GM12864 (cell line): ENCODE measurements at regions not wholly inside any gene's neighbourhood (a gene's known extent, or its start where the extent isn't known, plus 50 kb on each side); places are given as distances from the start of the nearest gene placed in this dataset.

Experiments used
- DNase-seq: peaks from one replicate; pipeline ENCODE4 v3.0.0-alpha.2; 2011; ENCODE audit warnings: low read depth
- H3K4me3 ChIP-seq: 2 replicates; pipeline ENCODE4 v1.5.1; 2011; ENCODE audit warnings: mild to moderate bottlenecking, low read depth, low read length, control low read depth
- TF ChIP-seq, protein P1 (sequence below): IDR thresholded peaks from 2 replicates; pipeline ENCODE4 v1.5.1; 2011; ENCODE audit warnings: low read depth, mild to moderate bottlenecking, moderate library complexity, low read length, control low read depth, inconsistent platforms; ENCODE audit errors: missing control alignments

DNA sequence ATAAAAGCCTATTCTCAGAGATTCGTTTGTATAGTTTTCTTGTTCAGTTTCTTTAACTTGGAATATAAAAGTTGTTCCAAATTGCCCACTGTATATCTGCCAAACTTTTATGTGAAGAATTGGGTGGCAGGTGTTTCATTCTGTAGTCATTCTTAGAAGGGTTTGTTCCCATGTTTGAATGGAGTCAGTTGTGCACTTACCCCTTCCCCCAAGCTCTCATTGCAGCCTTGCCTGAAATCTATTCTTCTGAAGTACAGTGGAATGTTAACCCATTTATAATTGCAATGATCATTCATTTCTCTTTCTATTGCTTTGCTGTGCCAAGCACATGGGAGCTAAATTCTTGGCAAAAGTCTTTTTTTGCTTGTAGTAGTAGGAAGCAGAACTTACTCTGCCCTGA lies 375.3 kb upstream of the C1orf87 start:
- DNase-seq, result no peak
- TF ChIP-seq, protein P1, sequence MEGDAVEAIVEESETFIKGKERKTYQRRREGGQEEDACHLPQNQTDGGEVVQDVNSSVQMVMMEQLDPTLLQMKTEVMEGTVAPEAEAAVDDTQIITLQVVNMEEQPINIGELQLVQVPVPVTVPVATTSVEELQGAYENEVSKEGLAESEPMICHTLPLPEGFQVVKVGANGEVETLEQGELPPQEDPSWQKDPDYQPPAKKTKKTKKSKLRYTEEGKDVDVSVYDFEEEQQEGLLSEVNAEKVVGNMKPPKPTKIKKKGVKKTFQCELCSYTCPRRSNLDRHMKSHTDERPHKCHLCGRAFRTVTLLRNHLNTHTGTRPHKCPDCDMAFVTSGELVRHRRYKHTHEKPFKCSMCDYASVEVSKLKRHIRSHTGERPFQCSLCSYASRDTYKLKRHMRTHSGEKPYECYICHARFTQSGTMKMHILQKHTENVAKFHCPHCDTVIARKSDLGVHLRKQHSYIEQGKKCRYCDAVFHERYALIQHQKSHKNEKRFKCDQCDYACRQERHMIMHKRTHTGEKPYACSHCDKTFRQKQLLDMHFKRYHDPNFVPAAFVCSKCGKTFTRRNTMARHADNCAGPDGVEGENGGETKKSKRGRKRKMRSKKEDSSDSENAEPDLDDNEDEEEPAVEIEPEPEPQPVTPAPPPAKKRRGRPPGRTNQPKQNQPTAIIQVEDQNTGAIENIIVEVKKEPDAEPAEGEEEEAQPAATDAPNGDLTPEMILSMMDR, result no peak
- H3K4me3 ChIP-seq, result no peak overlapping the region

DNA sequence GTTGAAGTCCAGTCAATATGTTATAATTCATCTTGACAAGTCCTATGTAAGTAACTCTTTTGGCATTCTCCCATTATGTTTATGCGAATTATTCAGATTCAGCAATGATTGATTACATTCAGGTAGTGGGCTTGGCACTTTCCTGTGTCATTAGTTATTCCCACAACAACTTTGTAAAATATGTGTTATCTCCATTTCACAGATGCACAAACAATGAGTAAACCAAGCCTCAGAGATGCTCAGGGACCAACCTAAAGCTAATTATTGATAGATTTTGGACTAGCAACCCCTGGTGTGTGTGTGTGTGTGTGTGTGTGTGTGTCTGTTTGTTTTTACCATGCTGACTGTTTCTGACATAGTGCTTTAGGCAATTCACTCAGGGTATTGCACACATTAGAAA lies 371.1 kb upstream of the C1orf87 start:
- H3K4me3 ChIP-seq, result no peak overlapping the region
- DNase-seq, result no peak
- TF ChIP-seq, protein P1, result no peak

DNA sequence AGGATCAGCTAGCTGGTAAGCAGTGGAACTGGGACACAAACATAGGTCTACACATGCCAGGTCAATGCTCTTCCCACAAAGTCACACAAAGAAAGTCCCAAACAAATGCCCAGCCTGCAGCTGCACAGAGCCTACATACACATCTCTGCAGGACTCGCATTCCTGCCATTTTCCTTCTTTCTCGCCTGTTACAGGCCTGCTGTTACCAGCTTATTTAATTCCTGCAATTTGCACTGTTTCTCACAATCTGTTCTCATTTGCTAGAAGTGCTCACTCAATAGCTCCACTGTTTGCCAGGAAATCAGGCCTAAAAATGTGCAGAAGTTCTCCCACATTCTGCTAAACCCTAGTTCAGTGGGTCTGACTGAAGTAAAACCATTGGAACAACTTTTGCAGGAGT lies 362.6 kb upstream of the C1orf87 start:
- TF ChIP-seq, protein P1, result no peak
- DNase-seq, result no peak
- H3K4me3 ChIP-seq, result no peak overlapping the region

DNA sequence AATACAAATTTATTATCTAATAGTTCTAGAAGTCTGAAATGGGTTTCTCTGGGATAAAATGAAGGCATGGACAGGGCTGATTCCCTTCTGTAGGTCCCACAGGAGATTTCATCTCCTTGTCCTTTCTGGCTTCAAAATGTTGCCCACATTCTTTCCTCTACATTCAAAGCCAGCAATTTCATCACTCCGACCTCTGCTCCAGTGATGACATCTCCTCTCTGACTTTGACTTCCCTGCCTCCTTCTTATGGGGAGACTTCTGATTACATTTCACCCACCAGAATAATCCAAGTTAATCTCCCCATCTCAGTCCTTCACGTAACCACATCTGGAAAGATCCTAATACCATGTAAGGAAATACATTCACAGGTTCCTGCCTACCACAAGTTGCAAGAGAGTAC lies 358.0 kb upstream of the C1orf87 start:
- DNase-seq, result no peak
- TF ChIP-seq, protein P1, result no peak

DNA sequence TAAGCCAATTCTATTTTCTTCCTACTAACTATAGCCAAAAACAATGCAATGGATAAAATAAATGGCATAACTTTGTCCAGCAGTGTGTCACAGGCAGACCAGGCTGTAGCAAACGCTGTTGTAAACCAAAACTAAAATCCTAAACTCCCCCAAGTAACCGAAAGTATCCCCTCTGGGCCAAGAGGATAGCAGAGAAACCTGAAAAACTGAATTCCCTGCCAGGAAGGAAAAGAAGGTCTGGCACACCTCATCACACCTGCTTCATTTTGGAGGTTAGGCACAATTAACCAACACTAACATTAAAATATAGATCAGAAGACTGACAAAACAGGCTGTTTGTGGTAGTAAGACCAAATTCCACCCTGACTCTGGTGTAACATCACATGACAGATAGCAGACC lies 356.8 kb upstream of the C1orf87 start:
- DNase-seq, result no peak
- TF ChIP-seq, protein P1, result no peak
- no peak overlapping the region for H3K4me3 ChIP-seq

More for the DNA sequence above, 358.0 kb upstream of the C1orf87 start:
- H3K4me3 ChIP-seq, result no peak overlapping the region

DNA sequence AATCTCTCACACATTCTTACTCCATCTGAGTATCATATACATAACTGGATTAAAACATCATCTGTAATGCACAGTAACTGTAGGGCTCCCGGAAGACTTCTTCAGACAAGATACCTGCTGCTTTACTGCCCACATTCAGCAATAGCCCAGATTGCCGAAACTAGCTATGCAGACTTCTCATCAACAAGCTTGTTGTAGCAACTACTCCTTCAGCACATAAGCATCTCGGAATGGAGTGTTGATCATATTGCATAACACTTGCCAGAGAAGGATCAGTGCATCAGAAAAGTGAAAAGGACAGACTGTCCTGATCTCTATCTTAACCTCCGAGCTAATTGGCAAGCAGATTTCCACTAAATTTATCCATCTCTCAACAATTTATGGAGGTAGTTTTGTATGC lies 354.6 kb upstream of the C1orf87 start:
- no peak overlapping the region for H3K4me3 ChIP-seq
- DNase-seq, result no peak
- TF ChIP-seq, protein P1, result no peak

DNA sequence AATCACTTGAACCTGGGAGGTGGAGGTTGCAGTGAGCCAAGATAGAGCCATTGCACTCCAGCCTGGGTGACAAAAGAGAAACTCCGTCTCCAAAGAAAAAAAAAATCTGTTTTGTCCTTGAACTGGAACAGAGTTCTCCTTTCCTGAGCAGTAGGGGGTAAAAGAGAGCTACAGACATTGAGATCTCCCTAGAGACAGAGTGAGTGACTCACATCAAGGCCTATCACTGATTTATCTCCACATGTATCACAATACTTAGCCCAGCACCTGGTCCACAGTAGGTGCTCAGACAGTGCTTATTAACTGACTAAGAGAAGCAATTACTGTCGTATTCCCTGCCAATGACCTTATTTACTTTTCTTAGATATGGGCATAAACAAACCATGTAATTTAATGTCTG lies 354.1 kb upstream of the C1orf87 start:
- H3K4me3 ChIP-seq, result no peak overlapping the region
- no peak for DNase-seq

More for the DNA sequence above, 354.1 kb upstream of the C1orf87 start:
- TF ChIP-seq, protein P1, result no peak
